HG03135 (cell line): ENCODE measurements at regions not wholly inside any gene's neighbourhood (a gene's known extent, or its start where the extent isn't known, plus 50 kb on each side); places are given as distances from the start of the nearest gene placed in this dataset.

ENCODE experiments used
- ATAC-seq: cut with Tn5 transposase; IDR thresholded peaks from one replicate; pipeline ENCODE4 v1.9.1; 2021; ENCODE audit warnings: mild to moderate bottlenecking, moderate library complexity; ENCODE audit not compliant: unreplicated experiment

GRCh38 chr4:10773010-10773409 is 88.4 kb upstream of the CLNK start:
- ATAC-seq: no peak

- ATAC-seq: no peak
Observed at GRCh38 chr4:10765386-10765785, 80.8 kb upstream of the CLNK start.

GRCh38 chr4:10762561-10762960 is 78.0 kb upstream of the CLNK start:
- no peak for ATAC-seq

GRCh38 chr4:10761903-10762302 is 77.3 kb upstream of the CLNK start:
- no peak for ATAC-seq

GRCh38 chr4:10760086-10760485 is 75.5 kb upstream of the CLNK start:
- ATAC-seq: no peak

- no peak for ATAC-seq
Observed at GRCh38 chr4:10758906-10759305, 74.3 kb upstream of the CLNK start.

DNA sequence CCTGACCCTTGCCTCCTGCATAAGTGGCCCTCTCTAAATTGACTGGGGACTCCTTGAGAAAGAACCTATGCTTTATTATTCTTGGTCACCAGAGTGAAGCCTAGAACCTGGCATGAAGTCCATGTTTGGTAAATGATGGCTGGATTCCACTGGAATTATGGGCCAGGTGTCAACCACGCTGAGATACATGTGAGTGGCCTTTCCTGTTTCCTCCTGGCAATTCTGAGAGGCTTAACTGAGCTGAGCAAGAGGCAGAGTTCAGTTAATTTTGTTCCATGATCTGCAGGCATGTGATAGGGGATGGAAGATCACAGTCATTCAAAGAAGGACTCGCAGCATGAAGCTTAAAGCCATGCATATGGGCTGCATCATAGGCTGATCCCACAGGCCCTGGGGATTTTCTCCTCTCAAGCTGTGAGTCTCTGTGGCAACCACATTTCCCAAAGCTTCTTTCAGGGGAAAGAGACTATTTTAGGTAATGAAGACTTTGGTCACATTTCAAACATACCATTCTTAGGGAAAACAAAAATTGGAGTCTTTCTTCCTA is 69.4 kb upstream of the CLNK start:
- ATAC-seq: no peak

GRCh38 chr4:10753336-10753735 is 68.8 kb upstream of the CLNK start:
- ATAC-seq: no peak

DNA sequence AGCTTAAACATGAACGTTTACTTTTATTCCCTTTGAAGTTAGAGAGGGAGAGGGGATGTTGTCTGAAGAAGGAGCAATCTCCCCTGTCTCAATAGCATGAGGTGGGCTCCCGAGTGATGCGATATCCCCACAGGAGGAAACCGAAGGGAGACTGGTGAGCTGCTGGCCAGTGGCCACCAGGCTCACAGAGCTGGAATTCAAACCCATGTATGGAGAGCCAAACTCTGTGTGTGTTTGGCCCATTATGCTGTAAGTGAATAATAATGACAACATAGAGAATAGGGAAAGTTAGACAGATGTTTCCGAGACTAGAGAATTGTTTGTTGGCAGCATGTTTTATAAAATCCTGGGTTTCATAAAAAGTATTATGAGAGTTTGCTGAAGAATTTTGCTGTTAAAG is 66.1 kb upstream of the CLNK start:
- no peak for ATAC-seq

GRCh38 chr4:10747186-10747585 is 62.6 kb upstream of the CLNK start:
- ATAC-seq: peak; percentile 34

DNA sequence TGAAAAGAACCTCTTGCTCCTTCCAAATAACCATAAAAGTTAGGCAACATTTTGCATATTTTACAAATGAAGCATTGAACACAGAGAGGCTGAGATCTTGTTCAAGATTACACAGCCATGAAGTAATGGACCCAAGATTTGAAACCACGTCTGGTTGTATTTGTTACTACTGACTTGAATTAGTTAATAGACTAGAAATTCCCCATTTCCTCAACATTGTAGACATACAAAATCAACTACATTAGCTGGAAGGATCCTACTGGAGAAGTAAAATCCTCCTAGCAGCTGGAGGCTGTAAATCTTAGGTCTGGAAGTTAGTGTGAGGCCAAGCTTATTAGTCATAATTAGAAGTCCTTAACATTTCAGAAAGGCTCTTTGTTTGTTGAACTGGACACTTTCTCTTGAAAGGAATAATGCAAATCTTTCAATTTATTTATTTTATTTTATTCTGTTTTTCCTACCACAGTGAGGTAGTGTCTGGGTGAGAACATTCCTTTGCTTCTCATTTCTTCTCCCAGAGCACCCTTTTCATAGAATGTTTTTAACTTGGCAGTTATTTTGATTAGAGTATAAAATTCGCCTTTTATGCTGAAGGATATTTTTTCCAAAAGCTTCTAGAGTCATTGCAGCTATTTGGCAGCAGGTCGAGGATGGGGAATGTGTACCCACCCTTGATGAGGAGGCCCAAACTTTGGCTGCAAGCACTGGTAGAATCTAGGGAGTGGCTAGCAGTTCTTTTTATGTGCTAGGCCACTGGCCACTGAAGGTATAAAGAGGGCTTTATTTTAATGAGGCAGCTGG is 62.0 kb upstream of the CLNK start:
- ATAC-seq: no peak

- ATAC-seq: peak; percentile 54
Observed at GRCh38 chr4:10743357-10743756, 58.8 kb upstream of the CLNK start.

- ATAC-seq: peak; percentile 54
Observed at GRCh38 chr4:10741961-10742699, 57.6 kb upstream of the CLNK start.

DNA sequence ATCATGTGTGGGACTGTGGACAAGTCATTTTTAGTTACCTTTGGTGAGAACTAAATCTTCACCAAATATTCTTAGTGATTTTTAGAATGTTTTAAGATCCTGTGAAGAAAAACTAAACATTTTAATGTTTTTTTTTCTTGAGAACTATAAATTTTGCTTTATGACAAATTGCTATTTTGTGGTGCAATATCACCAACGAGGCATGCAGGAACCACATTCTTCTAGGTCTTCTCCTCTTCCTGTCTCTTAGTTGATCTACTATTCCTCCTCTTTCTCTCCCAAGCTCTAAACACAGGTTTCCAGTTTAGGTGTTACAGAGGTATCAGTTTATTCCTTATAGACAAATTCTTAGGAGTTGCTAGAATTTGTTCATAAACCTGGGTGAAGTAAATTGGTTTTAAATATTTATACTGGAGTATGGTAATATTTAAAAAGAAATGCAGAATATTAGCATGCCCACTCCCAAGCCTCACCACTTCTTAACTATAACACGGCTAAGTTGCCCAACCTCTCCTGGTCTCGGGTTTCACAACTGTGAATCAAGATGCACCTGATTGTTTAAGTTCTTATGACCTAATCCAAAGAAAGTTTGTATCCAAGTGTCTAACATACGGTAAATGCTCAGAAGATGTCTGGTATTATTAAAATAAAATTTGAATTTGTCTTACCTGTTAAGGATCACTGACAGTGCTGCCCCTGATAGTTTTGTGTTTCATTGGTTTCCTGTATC is 56.5 kb upstream of the CLNK start:
- no peak for ATAC-seq

DNA sequence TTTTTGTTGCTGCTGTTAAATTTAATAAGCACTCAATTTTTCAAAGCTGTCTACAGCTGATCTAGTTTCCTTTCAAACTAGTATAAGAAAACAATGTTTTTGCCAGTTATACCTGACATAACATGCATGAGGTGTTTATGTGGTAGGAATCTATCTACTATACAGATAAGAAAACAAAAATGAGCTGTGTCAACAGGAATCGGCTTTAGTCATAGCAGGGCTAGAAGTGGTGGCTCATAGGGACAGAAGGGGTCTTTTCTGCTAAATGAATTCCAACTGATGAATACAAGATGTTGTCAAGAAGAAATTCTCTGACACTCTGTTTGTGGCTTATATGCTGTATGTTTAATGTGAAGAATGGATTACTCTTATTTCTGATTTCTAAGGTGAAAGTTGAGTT is 55.7 kb upstream of the CLNK start:
- no peak for ATAC-seq

DNA sequence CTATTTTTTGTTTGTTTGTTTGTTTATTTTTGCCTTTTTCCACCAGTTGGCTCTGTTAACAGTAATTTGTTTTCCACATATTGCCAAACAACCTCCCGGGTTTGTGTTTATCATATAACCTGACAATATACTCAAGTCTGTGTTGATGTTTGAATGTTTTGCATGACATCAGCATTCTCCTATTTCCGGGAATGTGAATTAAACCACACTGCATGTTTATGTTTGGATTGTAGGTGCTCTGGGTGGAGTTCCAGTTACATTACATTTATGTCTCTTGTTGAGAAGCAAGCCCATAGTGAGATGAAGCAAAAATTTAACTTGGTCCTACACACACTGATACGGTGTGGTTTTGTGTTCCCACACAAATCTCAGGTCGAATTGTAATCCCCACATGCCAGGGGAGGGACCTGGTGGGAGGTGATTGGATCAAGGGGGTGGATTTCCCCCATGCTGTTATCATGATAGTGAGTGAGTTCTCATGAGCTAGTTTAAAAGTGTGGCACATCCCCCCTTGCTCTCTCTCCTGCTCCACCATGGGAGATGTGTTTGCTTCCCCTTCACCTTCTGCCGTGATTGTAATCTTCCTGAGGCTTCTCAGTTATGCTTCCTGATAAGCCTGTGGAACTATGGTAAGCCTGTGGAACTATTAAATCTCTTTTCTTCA is 54.4 kb upstream of the CLNK start:
- ATAC-seq: no peak

- no peak for ATAC-seq
Observed at GRCh38 chr4:10737337-10737736, 52.8 kb upstream of the CLNK start.

- ATAC-seq: no peak
Observed at GRCh38 chr4:10736895-10737294, 52.3 kb upstream of the CLNK start.

GRCh38 chr4:10736266-10736665 is 51.7 kb upstream of the CLNK start:
- ATAC-seq: no peak

DNA sequence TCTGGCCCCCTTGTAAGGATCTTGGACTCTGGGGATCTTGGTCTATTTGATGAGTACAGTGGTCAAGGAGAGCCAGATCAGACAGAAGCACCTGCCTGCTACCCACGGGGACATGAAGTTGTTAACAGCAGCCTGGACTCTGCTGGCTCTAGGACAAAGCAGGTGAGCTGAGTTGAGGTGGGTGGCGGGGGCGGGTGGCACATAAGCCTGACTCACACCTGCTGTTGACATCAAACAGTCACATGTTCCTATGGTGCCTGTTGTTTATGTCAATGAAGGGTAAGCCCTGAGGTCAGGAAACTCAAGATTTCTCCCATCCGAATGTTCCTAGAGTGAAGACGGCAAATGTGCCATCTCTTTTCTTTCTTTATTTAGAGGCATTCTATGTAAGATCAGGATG is 50.1 kb upstream of the CLNK start:
- ATAC-seq: no peak
